GM12892 (cell line): ENCODE measurements at regions not wholly inside any gene's neighbourhood (a gene's known extent, or its start where the extent isn't known, plus 50 kb on each side); places are given as distances from the start of the nearest gene placed in this dataset.

Experiments used
- POLR2A ChIP-seq: IDR thresholded peaks from 2 replicates; pipeline ENCODE4 v1.6.1; 2011; ENCODE audit warnings: low read depth, low read length, control low read depth
- TAF1 ChIP-seq: IDR thresholded peaks from 2 replicates; pipeline ENCODE4 v1.6.1; 2011; ENCODE audit warnings: low read depth, mild to moderate bottlenecking, control low read depth, low read length, borderline replicate concordance

DNA sequence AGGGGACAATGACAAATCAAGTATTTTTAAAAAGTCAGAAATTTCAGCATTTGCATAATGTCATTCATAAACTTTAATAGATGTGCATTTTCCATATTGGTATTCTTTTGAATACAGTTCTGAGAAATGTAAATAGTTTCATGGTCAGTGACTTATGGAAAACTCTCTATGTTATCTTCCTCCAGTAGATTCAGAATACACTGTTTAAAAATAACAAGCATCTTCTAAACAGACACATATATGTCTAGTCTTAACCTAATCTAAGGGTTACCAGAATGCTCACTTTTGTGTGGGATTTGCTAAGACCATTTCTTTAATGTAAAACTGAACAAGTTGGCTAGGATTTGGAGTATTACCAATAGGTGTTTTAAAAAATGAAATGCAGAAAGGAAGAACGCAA lies 119.8 kb upstream of the SGCG start:
- TF ChIP-seq POLR2A (no peak), TAF1 (no peak)
